ENCODE measurements at regions not wholly inside any gene's neighbourhood (a gene's known extent, or its start where the extent isn't known, plus 50 kb on each side); places are given as distances from the start of the nearest gene placed in this dataset.

DNA sequence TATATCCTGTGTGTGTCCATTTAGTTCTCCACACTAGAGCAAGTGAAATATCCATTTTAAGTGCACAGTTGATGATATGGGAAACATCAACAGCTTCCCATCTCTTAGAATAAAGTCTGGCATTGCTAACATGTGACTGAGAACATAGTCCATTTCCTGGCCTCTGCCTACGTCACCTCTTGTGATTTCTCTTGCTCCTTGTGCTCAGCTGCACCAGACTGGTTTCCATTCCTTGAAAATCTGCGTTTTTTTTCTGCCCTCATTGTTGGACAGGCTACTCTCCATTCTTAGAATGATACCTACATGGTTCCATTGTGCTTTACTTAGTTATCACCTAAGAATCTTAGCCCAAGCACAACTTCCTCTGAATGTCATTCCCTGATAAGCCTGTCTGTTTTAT, 851.2 kb upstream of the ID2 start (continued):
- TF ChIP-seq, protein P1, sequence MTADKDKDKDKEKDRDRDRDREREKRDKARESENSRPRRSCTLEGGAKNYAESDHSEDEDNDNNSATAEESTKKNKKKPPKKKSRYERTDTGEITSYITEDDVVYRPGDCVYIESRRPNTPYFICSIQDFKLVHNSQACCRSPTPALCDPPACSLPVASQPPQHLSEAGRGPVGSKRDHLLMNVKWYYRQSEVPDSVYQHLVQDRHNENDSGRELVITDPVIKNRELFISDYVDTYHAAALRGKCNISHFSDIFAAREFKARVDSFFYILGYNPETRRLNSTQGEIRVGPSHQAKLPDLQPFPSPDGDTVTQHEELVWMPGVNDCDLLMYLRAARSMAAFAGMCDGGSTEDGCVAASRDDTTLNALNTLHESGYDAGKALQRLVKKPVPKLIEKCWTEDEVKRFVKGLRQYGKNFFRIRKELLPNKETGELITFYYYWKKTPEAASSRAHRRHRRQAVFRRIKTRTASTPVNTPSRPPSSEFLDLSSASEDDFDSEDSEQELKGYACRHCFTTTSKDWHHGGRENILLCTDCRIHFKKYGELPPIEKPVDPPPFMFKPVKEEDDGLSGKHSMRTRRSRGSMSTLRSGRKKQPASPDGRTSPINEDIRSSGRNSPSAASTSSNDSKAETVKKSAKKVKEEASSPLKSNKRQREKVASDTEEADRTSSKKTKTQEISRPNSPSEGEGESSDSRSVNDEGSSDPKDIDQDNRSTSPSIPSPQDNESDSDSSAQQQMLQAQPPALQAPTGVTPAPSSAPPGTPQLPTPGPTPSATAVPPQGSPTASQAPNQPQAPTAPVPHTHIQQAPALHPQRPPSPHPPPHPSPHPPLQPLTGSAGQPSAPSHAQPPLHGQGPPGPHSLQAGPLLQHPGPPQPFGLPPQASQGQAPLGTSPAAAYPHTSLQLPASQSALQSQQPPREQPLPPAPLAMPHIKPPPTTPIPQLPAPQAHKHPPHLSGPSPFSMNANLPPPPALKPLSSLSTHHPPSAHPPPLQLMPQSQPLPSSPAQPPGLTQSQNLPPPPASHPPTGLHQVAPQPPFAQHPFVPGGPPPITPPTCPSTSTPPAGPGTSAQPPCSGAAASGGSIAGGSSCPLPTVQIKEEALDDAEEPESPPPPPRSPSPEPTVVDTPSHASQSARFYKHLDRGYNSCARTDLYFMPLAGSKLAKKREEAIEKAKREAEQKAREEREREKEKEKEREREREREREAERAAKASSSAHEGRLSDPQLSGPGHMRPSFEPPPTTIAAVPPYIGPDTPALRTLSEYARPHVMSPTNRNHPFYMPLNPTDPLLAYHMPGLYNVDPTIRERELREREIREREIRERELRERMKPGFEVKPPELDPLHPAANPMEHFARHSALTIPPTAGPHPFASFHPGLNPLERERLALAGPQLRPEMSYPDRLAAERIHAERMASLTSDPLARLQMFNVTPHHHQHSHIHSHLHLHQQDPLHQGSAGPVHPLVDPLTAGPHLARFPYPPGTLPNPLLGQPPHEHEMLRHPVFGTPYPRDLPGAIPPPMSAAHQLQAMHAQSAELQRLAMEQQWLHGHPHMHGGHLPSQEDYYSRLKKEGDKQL (CRISPR knock-in tag; IDR thresholded peaks at IDR 0.05; ENCODE audit: borderline replicate concordance) = no peak
- TF ChIP-seq MEF2D (tag; conservative IDR thresholded peaks at IDR 0.05; ENCODE audit: low read depth) (no peak), SMC3 (conservative IDR thresholded peaks at IDR 0.05; ENCODE audit: insufficient read depth, low read depth, low read length) (no peak), ZNF124 (CRISPR knock-in tag; IDR thresholded peaks at IDR 0.05) (no peak)

DNA sequence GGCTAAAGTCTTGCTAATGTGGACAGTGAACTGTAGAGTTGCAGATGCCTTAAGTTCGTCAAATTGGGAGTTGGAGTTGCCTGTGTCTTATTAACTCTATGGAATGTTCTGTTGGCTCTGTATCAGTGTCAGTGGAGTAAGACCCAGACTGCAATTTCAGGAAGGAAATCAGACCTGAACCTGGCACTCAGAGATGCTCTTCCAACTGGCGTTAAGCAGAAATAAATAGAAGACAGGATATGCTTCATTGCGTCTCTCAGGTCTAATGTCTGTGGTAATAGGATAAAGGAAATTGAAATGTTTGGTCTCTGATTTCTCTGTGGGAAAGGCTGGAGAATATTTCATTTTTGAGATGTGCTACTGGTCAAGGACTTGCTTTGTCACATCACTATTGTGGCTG, 846.7 kb upstream of the ID2 start:
- Histone ChIP-seq H2AFZ (ENCODE audit: low read depth, low read length) (no peak overlapping the region), H3K4me2 (ENCODE audit: insufficient read depth, low read length) (no peak overlapping the region), H3K9me1 (ENCODE audit: control insufficient read depth, insufficient read depth, low read length) (no peaks in the 10 kb centered on the region), H3K4me1 (replicated peaks in 1 of 2; ENCODE audit: control insufficient read depth in 2 of 2, insufficient read depth in 2 of 2, low read length in 2 of 2) (no peaks in the 10 kb centered on the region), H4K20me1 (replicated peaks; ENCODE audit: control insufficient read depth, insufficient read depth, low read length) (no peaks in the 10 kb centered on the region), H3K27ac (ENCODE audit: extremely low read depth, low read depth, low read length) (no peak overlapping the region), H3K9ac (ENCODE audit: insufficient read depth in 1 of 2, low read depth in 2 of 2, low read length in 2 of 2) (no peak overlapping the region), H3K9me3 (replicated peaks; ENCODE audit: control insufficient read depth, insufficient read depth, low read depth, low read length) (no peaks in the 10 kb centered on the region), H3K79me2 (ENCODE audit: control insufficient read depth, insufficient read depth, low read length) (no peaks in the 10 kb centered on the region), H3K36me3 (ENCODE audit: control insufficient read depth, insufficient read depth, low read length) (no peaks in the 10 kb centered on the region), H3K27me3 (ENCODE audit: control insufficient read depth in 2 of 2, insufficient read depth in 2 of 2, low read length in 2 of 2) (no peaks in the 10 kb centered on the region), H3K4me3 (no peak overlapping the region)
- intact Hi-C loops (cut with micrococcal nuclease) (no loop called here), in situ Hi-C loops (cut with MboI) (no loop called here)
- ChIA-PET CTCF (ENCODE audit: low intra/inter-chr PET ratio) (no interaction called here), POLR2A (no interaction called here)
- BruUV-seq (replicated peaks) = no TSS peak
- DNase-seq (ENCODE audit: extremely low read depth in 1 of 4, low spot score in 3 of 4) (no peak), ATAC-seq (no peak), FAIRE-seq (no peak)
- whole genome bisulfite sequencing (ENCODE audit: insufficient coverage, low coverage, missing lambda C conversion rate) = 0% methylated on average over 3 of the region's 3 CpGs
- TF ChIP-seq PHF8 (IDR thresholded peaks at IDR 0.05; ENCODE audit: borderline replicate concordance, low read length) (no peak), ZNF76 (CRISPR knock-in tag; IDR thresholded peaks at IDR 0.05; ENCODE audit: borderline replicate concordance) (no peak), ZNF764 (CRISPR knock-in tag; IDR thresholded peaks at IDR 0.05; ENCODE audit: low read depth) (no peak), SRSF9 (IDR thresholded peaks at IDR 0.05; ENCODE audit: borderline replicate concordance, low read depth, low read length) (no peak), ZNF311 (CRISPR knock-in tag; IDR thresholded peaks at IDR 0.05) (no peak), MCM5 (IDR thresholded peaks at IDR 0.05; ENCODE audit: low read depth) (no peak), NFIC (IDR thresholded peaks at IDR 0.05) (no peak)
- TF ChIP-seq, protein P2, sequence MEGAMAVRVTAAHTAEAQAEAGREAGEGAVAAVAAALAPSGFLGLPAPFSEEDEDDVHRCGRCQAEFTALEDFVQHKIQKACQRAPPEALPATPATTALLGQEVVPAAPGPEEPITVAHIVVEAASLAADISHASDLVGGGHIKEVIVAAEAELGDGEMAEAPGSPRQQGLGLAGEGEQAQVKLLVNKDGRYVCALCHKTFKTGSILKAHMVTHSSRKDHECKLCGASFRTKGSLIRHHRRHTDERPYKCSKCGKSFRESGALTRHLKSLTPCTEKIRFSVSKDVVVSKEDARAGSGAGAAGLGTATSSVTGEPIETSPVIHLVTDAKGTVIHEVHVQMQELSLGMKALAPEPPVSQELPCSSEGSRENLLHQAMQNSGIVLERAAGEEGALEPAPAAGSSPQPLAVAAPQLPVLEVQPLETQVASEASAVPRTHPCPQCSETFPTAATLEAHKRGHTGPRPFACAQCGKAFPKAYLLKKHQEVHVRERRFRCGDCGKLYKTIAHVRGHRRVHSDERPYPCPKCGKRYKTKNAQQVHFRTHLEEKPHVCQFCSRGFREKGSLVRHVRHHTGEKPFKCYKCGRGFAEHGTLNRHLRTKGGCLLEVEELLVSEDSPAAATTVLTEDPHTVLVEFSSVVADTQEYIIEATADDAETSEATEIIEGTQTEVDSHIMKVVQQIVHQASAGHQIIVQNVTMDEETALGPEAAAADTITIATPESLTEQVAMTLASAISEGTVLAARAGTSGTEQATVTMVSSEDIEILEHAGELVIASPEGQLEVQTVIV (CRISPR knock-in tag; IDR thresholded peaks at IDR 0.05; ENCODE audit: borderline replicate concordance) = no peak
- TF ChIP-seq, protein P3, sequence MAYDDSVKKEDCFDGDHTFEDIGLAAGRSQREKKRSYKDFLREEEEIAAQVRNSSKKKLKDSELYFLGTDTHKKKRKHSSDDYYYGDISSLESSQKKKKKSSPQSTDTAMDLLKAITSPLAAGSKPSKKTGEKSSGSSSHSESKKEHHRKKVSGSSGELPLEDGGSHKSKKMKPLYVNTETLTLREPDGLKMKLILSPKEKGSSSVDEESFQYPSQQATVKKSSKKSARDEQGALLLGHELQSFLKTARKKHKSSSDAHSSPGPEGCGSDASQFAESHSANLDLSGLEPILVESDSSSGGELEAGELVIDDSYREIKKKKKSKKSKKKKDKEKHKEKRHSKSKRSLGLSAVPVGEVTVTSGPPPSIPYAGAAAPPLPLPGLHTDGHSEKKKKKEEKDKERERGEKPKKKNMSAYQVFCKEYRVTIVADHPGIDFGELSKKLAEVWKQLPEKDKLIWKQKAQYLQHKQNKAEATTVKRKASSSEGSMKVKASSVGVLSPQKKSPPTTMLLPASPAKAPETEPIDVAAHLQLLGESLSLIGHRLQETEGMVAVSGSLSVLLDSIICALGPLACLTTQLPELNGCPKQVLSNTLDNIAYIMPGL (CRISPR knock-in tag; IDR thresholded peaks at IDR 0.05) = no peak

Measured in K562 (cell line).